GM23248 (cell line): ENCODE measurements at regions not wholly inside any gene's neighbourhood (a gene's known extent, or its start where the extent isn't known, plus 50 kb on each side); places are given as distances from the start of the nearest gene placed in this dataset.
A peak's percentile ranks its signal among the peaks of the same experiment; 100 is the strongest.

ENCODE experiments used
- DNase-seq: peaks from one replicate; pipeline ENCODE4 v3.0.0-alpha.2; 2015
- H2AFZ ChIP-seq: fragments of 200-600 bp; sonication (generic); 2 replicates; pipeline ENCODE4 v1.6.1; 2016; ENCODE audit warnings: antibody characterized with exemption
- H3F3A ChIP-seq: fragments of 200-600 bp; sonication (generic); 2 replicates; pipeline ENCODE4 v1.6.1; 2016; ENCODE audit warnings: mild to moderate bottlenecking, antibody characterized with exemption, mixed run types; ENCODE audit not compliant: insufficient read depth
- H3K27ac ChIP-seq: fragments of 200-600 bp; sonication (generic); 2 replicates; pipeline ENCODE4 v1.5.1; 2016; ENCODE audit warnings: mild to moderate bottlenecking
- H3K27me3 ChIP-seq: fragments of 200-600 bp; sonication (generic); replicated peaks from 2 replicates; pipeline ENCODE4 v1.6.1; 2016; ENCODE audit warnings: mild to moderate bottlenecking; ENCODE audit not compliant: insufficient read depth
- H3K36me3 ChIP-seq: fragments of 200-600 bp; sonication (generic); 2 replicates; pipeline ENCODE4 v1.6.1; 2016; ENCODE audit warnings: low read depth, mild to moderate bottlenecking
- H3K4me1 ChIP-seq: fragments of 200-600 bp; sonication (generic); 2 replicates; pipeline ENCODE4 v1.6.1; 2016; ENCODE audit warnings: mild to moderate bottlenecking; ENCODE audit not compliant: insufficient read depth
- H3K4me2 ChIP-seq: fragments of 200-600 bp; sonication (generic); one replicate; pipeline ENCODE4 v1.6.1; 2016; ENCODE audit warnings: mild to moderate bottlenecking; ENCODE audit not compliant: unreplicated experiment
- H3K4me3 ChIP-seq: fragments of 200-600 bp; sonication (generic); 2 replicates; pipeline ENCODE4 v1.5.1; 2016; ENCODE audit warnings: mild to moderate bottlenecking
- H3K79me2 ChIP-seq: fragments of 200-600 bp; sonication (generic); 2 replicates; pipeline ENCODE4 v1.6.1; 2016; ENCODE audit warnings: mild to moderate bottlenecking; ENCODE audit not compliant: insufficient read depth
- H3K9ac ChIP-seq: fragments of 200-600 bp; sonication (generic); 2 replicates; pipeline ENCODE4 v1.6.1; 2016; ENCODE audit warnings: mild to moderate bottlenecking
- H3K9me2 ChIP-seq: fragments of 200-600 bp; sonication (generic); 2 replicates; pipeline ENCODE4 v1.6.1; 2016; ENCODE audit warnings: mixed run types, mild to moderate bottlenecking, moderate library complexity; ENCODE audit not compliant: insufficient read depth
- H3K9me3 ChIP-seq: fragments of 200-600 bp; sonication (generic); one replicate; pipeline ENCODE4 v1.6.1; 2017; ENCODE audit warnings: low read depth
- H4K20me1 ChIP-seq: fragments of 200-600 bp; sonication (generic); 2 replicates; pipeline ENCODE4 v1.6.0; 2016; ENCODE audit not compliant: insufficient read depth
- EZH2 ChIP-seq: fragments of 200-600 bp; sonication (generic); IDR thresholded peaks from 2 replicates; pipeline ENCODE4 v1.6.1; 2018; ENCODE audit warnings: antibody characterized with exemption, mild to moderate bottlenecking; ENCODE audit not compliant: insufficient read depth, poor library complexity, severe bottlenecking
- EZH2phosphoT487 ChIP-seq: fragments of 200-600 bp; sonication (generic); IDR thresholded peaks from 2 replicates; pipeline ENCODE4 v1.6.1; 2018; ENCODE audit warnings: antibody characterized with exemption, moderate library complexity, mild to moderate bottlenecking, low read depth; ENCODE audit not compliant: insufficient read depth
- WGBS, 2 experiments: methylation state at CpG; one replicate each; pipeline ENCODE4 v1.1.6; 2015 to 2017; ENCODE audit warnings: low lambda C conversion rate in 2 of 2, low coverage in 1 of 2; ENCODE audit errors: missing lambda C conversion rate in 2 of 2; 5-methylcytosine and 5-hydroxymethylcytosine counted together
- in situ Hi-C: fragments of 300-500 bp; cut with MboI; formaldehyde crosslinking; loops from 2 replicates; pipeline ENCODE4 v1.15.0; 2020

GRCh38 chr7:142338633-142339501, 81.0 kb upstream of the PRSS58 start:
- Histone ChIP-seq H3K27me3 (peaks cover 54% of the 10 kb centered on the region), H2AFZ (no peak overlapping the region), H3F3A (no peaks in the 10 kb centered on the region), H3K9me2 (no peaks in the 10 kb centered on the region), H3K4me3 (no peak overlapping the region), H3K4me2 (no peak overlapping the region), H4K20me1 (no peaks in the 10 kb centered on the region), H3K9ac (no peak overlapping the region), H3K36me3 (no peaks in the 10 kb centered on the region), H3K4me1 (no peaks in the 10 kb centered on the region), H3K9me3 (no peaks in the 10 kb centered on the region), H3K27ac (no peak overlapping the region), H3K79me2 (no peaks in the 10 kb centered on the region)
- TF ChIP-seq EZH2phosphoT487 (no peak), EZH2 (no peak)
- in situ Hi-C loops, result no loop called here
- WGBS, 2 experiments, result 26 to 34% methylated on average over 6 of the region's 6 CpGs
- DNase-seq, result peak; percentile 64

- no peak overlapping the region for H3K27ac ChIP-seq
- H3K4me2 ChIP-seq, result no peak overlapping the region
- H3K27me3 ChIP-seq, result peaks cover 61% of the 10 kb centered on the region
- no peak overlapping the region for H3K4me3 ChIP-seq
- H3K79me2 ChIP-seq, result no peaks in the 10 kb centered on the region
- H3K9me3 ChIP-seq, result no peaks in the 10 kb centered on the region
- TF ChIP-seq EZH2phosphoT487 (no peak), EZH2 (no peak)
- WGBS, 2 experiments, result 36% methylated on average over 8 of the region's 8 CpGs
- no peaks in the 10 kb centered on the region for H3F3A ChIP-seq
- H3K36me3 ChIP-seq, result no peaks in the 10 kb centered on the region
- no peaks in the 10 kb centered on the region for H4K20me1 ChIP-seq
- no peak overlapping the region for H2AFZ ChIP-seq
- no peak overlapping the region for H3K9ac ChIP-seq
- no peaks in the 10 kb centered on the region for H3K4me1 ChIP-seq
- in situ Hi-C loops, result no loop called here
- no peaks in the 10 kb centered on the region for H3K9me2 ChIP-seq
- DNase-seq, result no peak
Observed at GRCh38 chr7:142337054-142338001, 79.5 kb upstream of the PRSS58 start.

GRCh38 chr7:142334806-142335205, 76.9 kb upstream of the PRSS58 start:
- Histone ChIP-seq H3K9me3 (no peaks in the 10 kb centered on the region), H3K27ac (no peak overlapping the region), H4K20me1 (no peaks in the 10 kb centered on the region), H3K4me1 (no peaks in the 10 kb centered on the region), H3K27me3 (peaks cover 56% of the 10 kb centered on the region), H3K9ac (no peak overlapping the region), H3K36me3 (no peaks in the 10 kb centered on the region), H3K79me2 (no peaks in the 10 kb centered on the region), H3K4me3 (no peak overlapping the region), H2AFZ (no peak overlapping the region), H3F3A (no peaks in the 10 kb centered on the region), H3K9me2 (no peaks in the 10 kb centered on the region), H3K4me2 (no peak overlapping the region)
- no peak for TF ChIP-seq EZH2phosphoT487
- TF ChIP-seq EZH2, result no peak
- in situ Hi-C loops, result no loop called here
- 43 to 53% methylated on average over 1 of the region's 1 CpG for WGBS, 2 experiments
- DNase-seq, result peak; percentile 38

DNA sequence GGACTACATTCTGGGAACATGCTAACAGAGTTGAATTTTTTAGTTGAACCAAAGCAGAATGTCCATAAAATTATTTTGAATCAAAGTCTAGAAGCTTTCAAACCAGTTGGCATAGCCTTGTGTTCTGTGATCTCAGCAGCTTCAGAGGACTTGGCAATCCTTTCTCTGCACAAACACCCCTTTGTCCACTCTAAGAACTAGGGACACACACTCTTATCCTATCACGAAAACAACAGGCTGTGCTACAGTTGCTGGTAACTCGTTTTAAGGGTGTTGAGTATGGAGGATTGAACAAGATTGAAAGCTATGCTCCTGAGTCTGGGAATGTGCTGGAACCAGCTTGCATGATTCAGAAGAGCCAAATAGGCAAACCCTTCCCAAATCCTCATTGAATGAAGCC, 76.4 kb upstream of the PRSS58 start:
- H3K4me3 ChIP-seq, result no peak overlapping the region
- no peaks in the 10 kb centered on the region for H3K9me2 ChIP-seq
- H3K9me3 ChIP-seq, result no peaks in the 10 kb centered on the region
- WGBS, 2 experiments, result 8 to 10% methylated on average over 2 of the region's 2 CpGs
- no peak overlapping the region for H2AFZ ChIP-seq
- in situ Hi-C loops, result no loop called here
- H3K4me2 ChIP-seq, result no peak overlapping the region
- no peaks in the 10 kb centered on the region for H3K36me3 ChIP-seq
- TF ChIP-seq EZH2 (no peak), EZH2phosphoT487 (no peak)
- H3K9ac ChIP-seq, result no peak overlapping the region
- no peaks in the 10 kb centered on the region for H3K4me1 ChIP-seq
- no peaks in the 10 kb centered on the region for H3F3A ChIP-seq
- no peak overlapping the region for H3K27ac ChIP-seq
- peaks cover 61% of the 10 kb centered on the region for H3K27me3 ChIP-seq
- H4K20me1 ChIP-seq, result no peaks in the 10 kb centered on the region
- H3K79me2 ChIP-seq, result no peaks in the 10 kb centered on the region
- DNase-seq, result no peak
